ENCODE measurements at regions not wholly inside any gene's neighbourhood (a gene's known extent, or its start where the extent isn't known, plus 50 kb on each side); places are given as distances from the start of the nearest gene placed in this dataset.

DNA sequence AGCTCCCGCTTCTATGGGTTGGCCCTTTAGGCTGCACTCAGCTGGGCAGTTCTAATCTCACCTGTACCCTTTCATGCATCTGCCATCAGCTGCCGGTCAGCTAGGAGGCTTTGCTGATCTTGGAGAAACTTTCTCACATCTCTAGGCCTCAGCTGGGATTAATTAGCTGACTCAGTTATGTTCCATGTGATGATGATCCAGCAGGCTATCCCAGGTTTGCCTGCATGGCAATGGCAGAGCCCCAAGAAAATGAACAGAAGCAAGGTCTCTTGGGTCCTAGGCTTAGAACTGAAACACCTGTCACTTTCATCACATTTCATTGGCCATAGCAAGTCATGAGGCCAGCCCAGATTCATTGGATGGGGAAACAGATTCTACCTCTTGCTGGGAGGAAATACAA, 304.6 kb upstream of the TBC1D5 start:
- H3K56ac ChIP-seq (replicated peaks; ENCODE audit: insufficient read length, low read depth, low read length): no peak overlapping the region
- TF ChIP-seq RNF2 (IDR thresholded peaks at IDR 0.05; ENCODE audit: borderline replicate concordance, low read depth, low read length, missing control alignments, poor library complexity, severe bottlenecking) (no peak), BRCA1 (IDR thresholded peaks at IDR 0.05; ENCODE audit: low read depth, low read length) (no peak), EZH2 (IDR thresholded peaks at IDR 0.05; ENCODE audit: low read depth, low read length, severe bottlenecking) (no peak), HDAC2 (IDR thresholded peaks at IDR 0.05; ENCODE audit: borderline replicate concordance in 1 of 2, low read depth in 2 of 2, low read length in 2 of 2) (no peak), CBX8 (IDR thresholded peaks at IDR 0.05; ENCODE audit: borderline replicate concordance, low read depth, low read length) (no peak), JUND (IDR thresholded peaks at IDR 0.05; ENCODE audit: low read length) (no peak), YY1 (IDR thresholded peaks at IDR 0.05; ENCODE audit: low read depth, low read length) (no peak), SRF (IDR thresholded peaks at IDR 0.05; ENCODE audit: low read depth, low read length) (no peak), CREB1 (IDR thresholded peaks at IDR 0.05) (no peak), SIRT6 (IDR thresholded peaks at IDR 0.05; ENCODE audit: low read length) (no peak)
- TF ChIP-seq, protein P1, sequence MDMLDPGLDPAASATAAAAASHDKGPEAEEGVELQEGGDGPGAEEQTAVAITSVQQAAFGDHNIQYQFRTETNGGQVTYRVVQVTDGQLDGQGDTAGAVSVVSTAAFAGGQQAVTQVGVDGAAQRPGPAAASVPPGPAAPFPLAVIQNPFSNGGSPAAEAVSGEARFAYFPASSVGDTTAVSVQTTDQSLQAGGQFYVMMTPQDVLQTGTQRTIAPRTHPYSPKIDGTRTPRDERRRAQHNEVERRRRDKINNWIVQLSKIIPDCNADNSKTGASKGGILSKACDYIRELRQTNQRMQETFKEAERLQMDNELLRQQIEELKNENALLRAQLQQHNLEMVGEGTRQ (IDR thresholded peaks at IDR 0.05; ENCODE audit: low read length): no peak
- TF ChIP-seq, protein P2, sequence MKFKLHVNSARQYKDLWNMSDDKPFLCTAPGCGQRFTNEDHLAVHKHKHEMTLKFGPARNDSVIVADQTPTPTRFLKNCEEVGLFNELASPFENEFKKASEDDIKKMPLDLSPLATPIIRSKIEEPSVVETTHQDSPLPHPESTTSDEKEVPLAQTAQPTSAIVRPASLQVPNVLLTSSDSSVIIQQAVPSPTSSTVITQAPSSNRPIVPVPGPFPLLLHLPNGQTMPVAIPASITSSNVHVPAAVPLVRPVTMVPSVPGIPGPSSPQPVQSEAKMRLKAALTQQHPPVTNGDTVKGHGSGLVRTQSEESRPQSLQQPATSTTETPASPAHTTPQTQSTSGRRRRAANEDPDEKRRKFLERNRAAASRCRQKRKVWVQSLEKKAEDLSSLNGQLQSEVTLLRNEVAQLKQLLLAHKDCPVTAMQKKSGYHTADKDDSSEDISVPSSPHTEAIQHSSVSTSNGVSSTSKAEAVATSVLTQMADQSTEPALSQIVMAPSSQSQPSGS (IDR thresholded peaks at IDR 0.05; ENCODE audit: low read length): no peak

More for the DNA sequence above, 304.6 kb upstream of the TBC1D5 start:
- Histone ChIP-seq H3K9me3 (ENCODE audit: insufficient read depth in 2 of 2, low read depth in 1 of 2, low read length in 1 of 2) (no peaks in the 10 kb centered on the region), H4K91ac (replicated peaks; ENCODE audit: insufficient read length, low read length) (no peak overlapping the region), H3K36me3 (ENCODE audit: control insufficient read depth in 2 of 4, insufficient read depth in 4 of 4, low read length in 3 of 4) (no peaks in the 10 kb centered on the region), H3K27me3 (replicated peaks in 1 of 4; ENCODE audit: control insufficient read depth in 3 of 4, extremely low read depth in 1 of 4, insufficient read depth in 3 of 4, low read length in 3 of 4) (no peaks in the 10 kb centered on the region), H2BK15ac (ENCODE audit: low read length) (no peak overlapping the region), H3K27ac (ENCODE audit: low read depth, low read length) (no peak overlapping the region), H4K20me1 (replicated peaks in 1 of 2; ENCODE audit: control insufficient read depth in 1 of 2, insufficient read depth in 2 of 2, low read length in 2 of 2) (no peaks in the 10 kb centered on the region), H4K5ac (ENCODE audit: insufficient read length, low read depth, low read length) (no peak overlapping the region), H2BK120ac (replicated peaks; ENCODE audit: low read depth, low read length) (no peak overlapping the region), H3K14ac (ENCODE audit: insufficient read length) (no peak overlapping the region), H3K23me2 (ENCODE audit: low read depth, low read length) (no peaks in the 10 kb centered on the region), H3K4me3 (ENCODE audit: extremely low read depth in 1 of 4, insufficient read depth in 2 of 4, low read depth in 3 of 4, low read length in 4 of 4) (no peak overlapping the region), H3K9ac (replicated peaks in 1 of 4; ENCODE audit: extremely low read depth in 1 of 4, low read depth in 3 of 4, low read length in 3 of 4) (no peak overlapping the region), H3K4me1 (replicated peaks in 1 of 4; ENCODE audit: control insufficient read depth in 3 of 4, insufficient read depth in 4 of 4, low read length in 3 of 4) (no peaks in the 10 kb centered on the region; a peak in 1 of 7 replicates), H2BK5ac (ENCODE audit: low read depth, low read length) (no peak overlapping the region), H3K4me2 (ENCODE audit: insufficient read depth in 1 of 2, low read depth in 2 of 2, low read length in 2 of 2) (no peak overlapping the region), H2AK5ac (ENCODE audit: low read depth, low read length) (no peak overlapping the region), H3K79me2 (ENCODE audit: control insufficient read depth in 1 of 2, insufficient read depth in 2 of 2, low read length in 2 of 2) (no peaks in the 10 kb centered on the region), H4K8ac (ENCODE audit: extremely low read depth, insufficient read depth, low read length) (no peak overlapping the region), H3K79me1 (ENCODE audit: low read depth, low read length) (no peaks in the 10 kb centered on the region), H2BK20ac (ENCODE audit: low read length) (no peak overlapping the region), H2AFZ (ENCODE audit: low read length) (no peak overlapping the region), H3K18ac (ENCODE audit: extremely low read depth, low read length) (no peak overlapping the region), H2BK12ac (ENCODE audit: low read depth, low read length) (no peak overlapping the region), H3K23ac (ENCODE audit: insufficient read length) (no peak overlapping the region), H3K4ac (replicated peaks; ENCODE audit: insufficient read length, low read depth, low read length) (no peak overlapping the region)
- FAIRE-seq (no peak), DNase-seq (ENCODE audit: low read depth in 1 of 2, low spot score in 2 of 2) (no peak)
- CTCF ChIA-PET (ENCODE audit: partially characterized antibody): interaction anchor here (1.7 kb wide), 1 partner anchor 10 kb away, joined by 4 read pairs; no protein-coding TSS in a partner anchor
- POLR2A ChIA-PET (ENCODE audit: partially characterized antibody): no interaction called here
- WGBS, 2 experiments (ENCODE audit: extremely low coverage in 1 of 2, insufficient coverage in 1 of 2, insufficient read length in 1 of 2, insufficient replicate concordance in 2 of 2, low coverage in 1 of 2, low lambda C conversion rate in 2 of 2, missing lambda C conversion rate in 1 of 2): 89% methylated on average over 2 of the region's 2 CpGs; no CpG with 5 or more reads in 1 of the 2 experiments

Measured in H1 (cell line).